ENCODE measurements at regions not wholly inside any gene's neighbourhood (a gene's known extent, or its start where the extent isn't known, plus 50 kb on each side); places are given as distances from the start of the nearest gene placed in this dataset.

- WGBS, 3 donors = 31 to 44% (median 35%) methylated on average over 6 of the region's 6 CpGs
- Histone ChIP-seq H3K4me3 (no peak overlapping the region), H3K9me3 (no peaks in the 10 kb centered on the region), H3K36me3 (no peaks in the 10 kb centered on the region), H3K4me1 (ENCODE audit: insufficient read depth) (peaks cover 1% of the 10 kb centered on the region), H3K27me3 (no peaks in the 10 kb centered on the region), H3K27ac (no peak overlapping the region)
- no peak for TF ChIP-seq EP300 (IDR thresholded peaks at IDR 0.05)
- TF ChIP-seq CTCF (IDR thresholded peaks at IDR 0.05) = no peak
- no peak for TF ChIP-seq POLR2A (IDR thresholded peaks at IDR 0.05)
- intact Hi-C loops (cut with DNase I) = no loop called here
- DNase-seq = no peak
Measured at GRCh38 chr1:218537122-218537913, 192.2 kb downstream of the TGFB2 start.

GRCh38 chr1:218538341-218538740, 193.2 kb downstream of the TGFB2 start:
- Histone ChIP-seq H3K4me3 (no peak overlapping the region), H3K36me3 (no peaks in the 10 kb centered on the region), H3K4me1 (ENCODE audit: insufficient read depth) (peaks cover 1% of the 10 kb centered on the region), H3K27me3 (no peaks in the 10 kb centered on the region), H3K27ac (no peak overlapping the region), H3K9me3 (no peaks in the 10 kb centered on the region)
- intact Hi-C loops (cut with DNase I) = no loop called here
- TF ChIP-seq CTCF (IDR thresholded peaks at IDR 0.05) (no peak), EP300 (IDR thresholded peaks at IDR 0.05) (no peak), POLR2A (IDR thresholded peaks at IDR 0.05) (no peak)
- DNase-seq = no peak
- 51 to 73% (median 72%) methylated on average over 2 of the region's 2 CpGs for WGBS, 3 donors

DNA sequence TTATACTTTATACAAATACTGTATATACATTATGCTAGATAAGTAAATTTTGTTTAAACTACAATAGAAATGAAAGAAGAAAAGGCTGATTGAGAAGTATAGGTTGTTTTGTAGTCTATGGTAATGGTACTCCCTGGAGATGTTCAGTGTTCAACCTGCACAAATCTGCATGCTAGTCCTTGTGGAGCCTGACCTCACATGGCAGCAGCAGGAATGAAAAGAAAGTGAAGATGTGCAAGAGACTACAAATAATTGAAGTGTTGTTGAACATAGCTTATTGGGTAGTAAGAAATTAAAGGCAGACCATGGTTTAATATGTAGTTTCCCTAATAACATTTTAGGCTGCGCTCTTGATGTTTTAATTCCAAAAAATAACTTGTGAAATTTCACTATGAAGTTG, 201.2 kb downstream of the TGFB2 start:
- intact Hi-C loops (cut with DNase I) = no loop called here
- H3K36me3 ChIP-seq = no peaks in the 10 kb centered on the region
- H3K27ac ChIP-seq = no peak overlapping the region
- no peaks in the 10 kb centered on the region for H3K27me3 ChIP-seq
- H3K9me3 ChIP-seq = no peaks in the 10 kb centered on the region
- WGBS, 3 donors = 47 to 100% (median 98%) methylated on average over 1 of the region's 1 CpG
- TF ChIP-seq POLR2A (IDR thresholded peaks at IDR 0.05) (no peak), CTCF (IDR thresholded peaks at IDR 0.05) (no peak), EP300 (IDR thresholded peaks at IDR 0.05) (no peak)
- DNase-seq = no peak
- no peaks in the 10 kb centered on the region for H3K4me1 ChIP-seq (ENCODE audit: insufficient read depth)
- no peak overlapping the region for H3K4me3 ChIP-seq

DNA sequence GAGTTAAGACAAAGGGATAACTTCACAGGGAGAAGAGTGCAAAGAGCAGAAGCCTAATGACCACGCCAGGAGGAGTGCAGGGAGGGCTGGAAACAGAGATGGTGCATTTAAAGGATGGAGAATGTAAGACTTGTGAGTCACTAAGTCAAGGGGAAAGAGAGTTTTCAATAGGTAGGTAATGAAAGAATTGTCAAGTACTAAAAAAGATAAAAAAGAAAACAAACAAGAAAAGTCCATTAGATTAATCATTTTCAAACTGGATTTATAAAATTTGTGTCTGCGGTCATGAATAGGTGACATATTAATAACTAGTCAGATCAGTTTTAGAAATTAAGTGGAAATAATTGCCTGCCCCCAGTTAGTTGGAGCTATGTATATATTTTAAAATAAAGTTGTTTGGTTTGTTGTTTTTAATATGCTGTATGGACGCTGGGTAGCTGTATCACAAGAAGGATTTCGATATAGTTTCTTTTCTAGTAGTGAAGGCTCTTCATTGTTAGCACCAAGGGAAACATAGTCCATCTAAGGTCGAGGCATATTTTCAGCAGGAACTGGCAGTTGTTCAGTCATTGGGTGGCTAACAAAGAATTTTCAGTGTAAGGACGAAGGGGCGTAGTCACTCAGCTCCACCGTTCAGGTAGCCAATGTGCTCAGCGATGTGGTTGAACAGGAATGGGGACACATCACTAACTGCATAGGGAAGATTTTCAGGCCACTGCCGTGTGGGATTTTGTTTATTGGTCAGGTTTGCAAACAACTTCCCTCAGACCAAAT, 203.0 kb downstream of the TGFB2 start:
- Histone ChIP-seq H3K4me3 (no peak overlapping the region), H3K9me3 (no peaks in the 10 kb centered on the region), H3K27ac (no peak overlapping the region), H3K36me3 (no peaks in the 10 kb centered on the region), H3K27me3 (no peaks in the 10 kb centered on the region), H3K4me1 (ENCODE audit: insufficient read depth) (no peaks in the 10 kb centered on the region)
- 78 to 79% (median 79%) methylated on average over 10 of the region's 10 CpGs for WGBS, 3 donors
- DNase-seq = no peak
- TF ChIP-seq POLR2A (IDR thresholded peaks at IDR 0.05) (no peak), EP300 (IDR thresholded peaks at IDR 0.05) (no peak), CTCF (IDR thresholded peaks at IDR 0.05) (no peak)
- intact Hi-C loops (cut with DNase I) = no loop called here

Measured in ovary (tissue), 7 donors.